ENCODE measurements at regions not wholly inside any gene's neighbourhood (a gene's known extent, or its start where the extent isn't known, plus 50 kb on each side); places are given as distances from the start of the nearest gene placed in this dataset.

DNA sequence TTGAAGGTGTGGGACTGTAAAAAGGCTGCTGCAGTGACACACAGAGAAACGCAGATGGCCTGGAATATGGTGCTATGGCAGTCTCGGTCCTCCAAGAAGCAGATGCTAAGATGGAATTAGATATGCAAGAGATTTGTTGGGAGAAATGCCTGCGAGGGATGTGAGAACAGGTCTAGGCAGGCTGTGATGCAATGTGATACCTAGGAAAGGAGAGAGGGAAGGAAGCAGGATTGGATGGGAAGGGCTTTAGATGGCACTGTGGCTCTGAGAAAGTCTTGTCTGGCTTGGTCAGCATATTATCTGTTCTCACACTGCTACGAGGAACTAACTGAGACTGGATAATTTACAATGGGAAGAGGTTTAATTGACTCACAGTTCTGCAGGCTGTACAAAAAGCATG, 374.4 kb downstream of the BCAT1 start:
- TF ChIP-seq POLR2A (IDR thresholded peaks at IDR 0.05; ENCODE audit: low read depth, low read length) (no peak), GATA2 (IDR thresholded peaks at IDR 0.05; ENCODE audit: insufficient read depth, insufficient read length, low read depth, low read length) (no peak), POLR2AphosphoS5 (IDR thresholded peaks at IDR 0.05; ENCODE audit: insufficient read depth, low read depth, low read length) (no peak), EZH2 (IDR thresholded peaks at IDR 0.05; ENCODE audit: borderline replicate concordance, low read depth, low read length, severe bottlenecking) (no peak), MAX (IDR thresholded peaks at IDR 0.05; ENCODE audit: insufficient read depth, insufficient read length) (no peak), JUN (IDR thresholded peaks at IDR 0.05; ENCODE audit: borderline replicate concordance, insufficient read depth, insufficient read length, low read depth) (no peak), MYC (IDR thresholded peaks at IDR 0.05; ENCODE audit: low read depth, low read length) (no peak)
- TF ChIP-seq, protein P1, sequence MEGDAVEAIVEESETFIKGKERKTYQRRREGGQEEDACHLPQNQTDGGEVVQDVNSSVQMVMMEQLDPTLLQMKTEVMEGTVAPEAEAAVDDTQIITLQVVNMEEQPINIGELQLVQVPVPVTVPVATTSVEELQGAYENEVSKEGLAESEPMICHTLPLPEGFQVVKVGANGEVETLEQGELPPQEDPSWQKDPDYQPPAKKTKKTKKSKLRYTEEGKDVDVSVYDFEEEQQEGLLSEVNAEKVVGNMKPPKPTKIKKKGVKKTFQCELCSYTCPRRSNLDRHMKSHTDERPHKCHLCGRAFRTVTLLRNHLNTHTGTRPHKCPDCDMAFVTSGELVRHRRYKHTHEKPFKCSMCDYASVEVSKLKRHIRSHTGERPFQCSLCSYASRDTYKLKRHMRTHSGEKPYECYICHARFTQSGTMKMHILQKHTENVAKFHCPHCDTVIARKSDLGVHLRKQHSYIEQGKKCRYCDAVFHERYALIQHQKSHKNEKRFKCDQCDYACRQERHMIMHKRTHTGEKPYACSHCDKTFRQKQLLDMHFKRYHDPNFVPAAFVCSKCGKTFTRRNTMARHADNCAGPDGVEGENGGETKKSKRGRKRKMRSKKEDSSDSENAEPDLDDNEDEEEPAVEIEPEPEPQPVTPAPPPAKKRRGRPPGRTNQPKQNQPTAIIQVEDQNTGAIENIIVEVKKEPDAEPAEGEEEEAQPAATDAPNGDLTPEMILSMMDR (IDR thresholded peaks at IDR 0.05; ENCODE audit: extremely low read depth in 1 of 2, insufficient read depth in 1 of 2, low read depth in 1 of 2, low read length in 2 of 2): no peak
